DMS153 treated with DMSO at 0.1 percent for 48 hours (cell line): ENCODE measurements at regions not wholly inside any gene's neighbourhood (a gene's known extent, or its start where the extent isn't known, plus 50 kb on each side); places are given as distances from the start of the nearest gene placed in this dataset.
"Not testable (repeated sequence)": the region's sequence is repeated elsewhere in the genome, so short reads cannot be mapped to it uniquely, and the experiment has no call there.

Source experiments
- DNase-seq: peaks from one replicate; lab custom pipeline; 2025; ENCODE audit not compliant: unreplicated experiment; lab: John Stamatoyannopoulos, UW

GRCh38 chr5:174925586-174925985 is 201.2 kb downstream of the MSX2 start:
- DNase-seq: no peak

- no peak for DNase-seq
These were observed 198.6 kb downstream of the MSX2 start for GRCh38 chr5:174922955-174923354.

DNA sequence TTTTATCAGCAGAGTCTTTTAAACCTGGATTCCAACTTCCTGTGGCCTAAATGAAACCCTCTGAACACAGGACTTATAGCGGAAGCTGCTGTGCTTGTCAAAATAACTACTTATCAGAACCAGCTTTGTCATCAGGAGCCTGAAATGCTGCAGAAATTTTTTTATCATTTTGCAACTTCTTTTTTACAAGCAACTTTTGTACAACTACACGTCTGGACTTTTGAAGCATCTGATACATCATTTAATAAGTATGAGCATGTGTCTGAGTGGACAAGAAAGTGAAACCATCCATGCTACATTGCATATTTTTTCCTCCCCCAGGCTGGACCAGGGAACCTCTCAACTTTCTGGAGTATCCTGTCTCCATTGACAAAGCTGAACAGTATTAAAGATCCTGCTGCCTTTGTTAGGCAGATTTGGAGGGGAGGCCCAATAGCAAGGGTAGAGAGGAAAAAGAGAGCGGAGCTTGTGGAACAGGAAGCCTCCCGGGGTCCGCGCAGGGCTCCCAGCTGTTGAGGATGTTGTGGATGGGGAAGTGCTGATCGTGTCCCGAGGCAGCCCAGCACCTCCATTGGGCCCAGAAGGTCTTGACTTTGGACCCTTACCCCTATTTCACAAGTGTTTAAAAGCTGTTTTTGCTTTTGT is 196.6 kb downstream of the MSX2 start:
- no peak for DNase-seq

- DNase-seq: no peak
These were observed 195.0 kb downstream of the MSX2 start for GRCh38 chr5:174919351-174919750.

- no peak for DNase-seq
These were observed 194.3 kb downstream of the MSX2 start for GRCh38 chr5:174918655-174919054.

GRCh38 chr5:174917976-174918554 is 193.7 kb downstream of the MSX2 start:
- no peak for DNase-seq

DNA sequence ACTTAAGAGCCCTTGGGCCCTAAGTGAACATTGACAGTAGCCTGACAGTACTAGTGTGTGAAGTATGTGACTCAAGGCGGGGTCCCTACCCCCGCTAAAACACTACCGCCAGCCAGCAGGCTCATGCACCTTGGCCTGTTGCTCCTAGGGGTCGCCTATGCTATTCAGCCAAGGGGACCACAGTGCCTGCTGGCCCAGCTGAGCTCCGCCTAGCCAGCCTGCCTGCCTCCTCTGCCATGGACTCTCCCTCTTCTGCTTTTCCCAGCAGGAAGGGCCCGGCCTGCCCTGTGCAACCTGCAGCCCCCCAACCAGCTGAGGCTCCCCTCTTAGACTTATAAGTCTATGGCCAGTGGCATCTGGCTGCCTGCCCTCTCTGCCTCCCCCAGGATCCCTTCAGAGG is 193.1 kb downstream of the MSX2 start:
- not testable (repeated sequence) for DNase-seq

- DNase-seq: not testable (repeated sequence)
These were observed 192.5 kb downstream of the MSX2 start for GRCh38 chr5:174916924-174917323.

DNA sequence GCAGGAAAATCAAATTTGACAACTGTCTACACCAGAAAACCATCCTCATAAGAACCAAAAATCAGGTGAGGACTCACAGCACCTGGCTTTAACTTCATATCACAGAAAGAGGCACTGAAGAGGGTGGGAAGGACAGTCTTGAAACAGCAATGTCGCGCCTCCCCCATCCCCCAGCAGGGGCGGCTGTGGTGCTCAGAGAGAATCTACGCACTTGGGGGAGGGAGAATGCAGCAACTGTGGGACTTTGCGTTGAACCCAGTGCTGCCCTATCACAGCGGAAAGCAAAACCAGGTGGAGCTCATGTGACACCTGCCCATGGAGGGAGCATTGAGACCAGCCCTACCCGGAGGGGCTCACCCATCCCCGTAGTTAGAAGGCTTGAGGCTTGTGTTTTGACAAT is 191.8 kb downstream of the MSX2 start:
- no peak for DNase-seq

- DNase-seq: no peak
These were observed 186.7 kb downstream of the MSX2 start for GRCh38 chr5:174911118-174911517.

GRCh38 chr5:174910245-174910737 is 185.9 kb downstream of the MSX2 start:
- DNase-seq: no peak

DNA sequence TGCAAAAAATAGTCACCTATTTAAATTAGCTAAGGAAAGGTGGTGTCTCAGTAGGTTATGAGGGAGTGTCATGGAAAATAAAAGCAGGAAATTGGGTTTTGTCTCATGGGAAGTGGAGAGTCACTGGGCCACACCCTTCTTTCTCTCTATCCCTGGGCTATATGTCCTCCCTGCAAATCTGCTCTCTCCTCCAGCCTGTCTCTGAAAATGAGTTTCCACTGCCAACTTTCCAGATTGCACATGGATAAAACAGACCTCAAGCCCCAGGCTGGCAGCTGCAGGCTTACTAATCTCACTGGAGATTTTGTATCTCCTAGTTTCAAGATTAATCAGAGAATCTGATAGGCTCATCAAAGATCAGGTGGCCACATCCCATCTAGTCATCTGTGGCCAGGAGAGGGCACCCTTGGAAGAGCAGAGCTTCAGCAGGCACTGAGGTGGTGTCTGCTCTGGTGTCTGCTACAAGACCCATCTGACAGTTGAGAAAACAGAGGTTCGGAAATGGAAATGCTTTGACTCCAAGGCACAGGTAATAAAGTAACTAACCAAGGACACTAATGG is 178.9 kb downstream of the MSX2 start:
- DNase-seq: no peak

GRCh38 chr5:174901336-174901735 is 177.0 kb downstream of the MSX2 start:
- no peak for DNase-seq

DNA sequence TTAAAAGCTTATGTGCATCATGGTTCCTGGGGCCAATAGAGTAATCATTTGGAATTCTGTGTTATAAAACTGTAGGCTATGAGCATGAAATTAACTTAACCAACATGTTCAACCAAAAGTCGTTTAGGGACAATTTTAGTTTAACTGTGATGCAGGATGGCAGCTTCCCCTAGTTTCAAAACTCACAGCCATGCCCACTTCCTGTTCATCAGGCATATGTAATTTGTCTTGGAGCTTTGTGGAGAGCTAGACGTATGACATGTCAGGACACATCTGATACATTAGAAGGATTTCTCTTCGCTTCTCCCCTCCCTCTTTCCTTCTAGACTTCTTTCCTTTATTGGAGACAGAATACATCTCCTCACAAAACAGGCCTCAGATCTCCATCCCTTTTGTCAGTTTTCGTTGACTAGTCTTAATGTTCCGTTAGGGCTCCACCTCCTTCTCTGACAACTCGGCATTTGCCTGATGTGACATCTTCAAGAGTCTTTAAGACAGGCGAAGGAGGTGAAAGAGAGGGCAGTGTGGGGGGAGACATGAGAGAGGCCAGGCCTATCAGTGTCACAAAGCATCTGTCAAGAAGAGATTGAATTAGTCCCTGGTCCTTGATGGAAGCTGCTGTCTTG is 176.0 kb downstream of the MSX2 start:
- DNase-seq: no peak

DNA sequence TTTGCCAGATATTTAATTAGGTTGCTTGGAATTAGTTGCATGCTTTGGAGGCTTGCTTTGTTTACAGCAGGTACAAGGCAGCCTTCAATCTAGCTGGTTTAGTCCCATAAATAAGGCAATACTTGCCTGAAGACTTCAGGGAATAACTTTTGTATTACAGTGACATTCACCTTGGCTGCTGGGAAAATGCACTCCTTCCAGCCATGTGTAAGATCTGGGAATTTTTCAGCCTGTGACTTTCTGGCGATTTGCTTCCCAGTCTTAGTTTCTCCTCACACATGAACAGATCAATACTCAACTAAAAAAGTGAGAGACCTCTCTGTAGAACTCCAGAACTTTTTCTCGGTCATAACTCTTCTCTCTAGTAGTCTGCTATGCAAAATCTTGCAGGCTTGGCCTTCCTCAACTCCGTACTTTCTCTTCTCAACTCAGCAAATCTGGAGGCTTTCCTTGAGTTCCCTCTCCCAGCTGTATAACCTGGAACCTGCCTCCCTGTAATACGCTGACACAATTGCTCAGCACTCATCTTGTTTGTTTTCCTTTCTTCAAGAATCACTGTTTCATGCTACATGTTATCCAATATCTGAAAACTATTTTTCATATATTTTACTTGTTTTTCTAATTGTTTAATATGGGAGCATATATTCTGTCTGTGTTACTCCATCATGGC is 173.0 kb downstream of the MSX2 start:
- DNase-seq: no peak

DNA sequence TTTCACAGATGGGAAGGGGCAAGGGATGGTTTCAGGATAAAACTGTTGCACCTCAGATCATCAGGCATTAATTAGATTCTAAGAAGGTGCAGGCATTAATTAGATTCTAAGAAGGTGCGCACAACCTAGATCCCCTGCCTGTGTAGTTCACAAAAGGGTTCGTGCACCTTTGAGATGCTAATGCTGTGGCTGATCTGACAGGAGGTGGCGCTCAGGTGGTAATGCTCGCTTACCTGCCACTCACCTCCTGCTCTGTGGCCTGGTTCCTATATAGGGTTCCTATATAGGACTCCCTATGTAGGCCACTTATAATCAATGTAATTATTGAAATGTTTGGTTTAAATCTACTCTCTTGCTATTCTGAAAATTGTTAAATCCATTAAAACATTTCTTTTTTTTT is 171.0 kb downstream of the MSX2 start:
- no peak for DNase-seq

DNA sequence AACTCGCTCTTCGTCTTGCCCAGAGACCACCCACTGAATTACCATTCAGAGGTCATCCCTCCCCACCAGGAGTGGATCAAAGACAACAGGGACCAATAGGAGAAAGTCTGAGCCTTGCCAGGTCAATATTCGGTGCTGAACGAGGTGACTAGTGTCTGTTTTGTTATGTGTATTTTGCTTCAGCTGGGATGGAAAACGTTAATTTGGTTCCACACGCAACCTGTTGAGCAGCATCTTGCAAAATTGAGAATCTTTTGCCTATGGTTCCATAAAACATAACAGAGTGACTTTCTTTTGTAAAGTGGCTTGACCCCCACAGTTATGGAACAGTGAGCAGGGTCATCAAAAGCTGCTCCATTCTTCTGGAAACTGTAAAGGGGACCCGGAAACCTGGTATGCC is 168.4 kb downstream of the MSX2 start:
- DNase-seq: no peak

DNA sequence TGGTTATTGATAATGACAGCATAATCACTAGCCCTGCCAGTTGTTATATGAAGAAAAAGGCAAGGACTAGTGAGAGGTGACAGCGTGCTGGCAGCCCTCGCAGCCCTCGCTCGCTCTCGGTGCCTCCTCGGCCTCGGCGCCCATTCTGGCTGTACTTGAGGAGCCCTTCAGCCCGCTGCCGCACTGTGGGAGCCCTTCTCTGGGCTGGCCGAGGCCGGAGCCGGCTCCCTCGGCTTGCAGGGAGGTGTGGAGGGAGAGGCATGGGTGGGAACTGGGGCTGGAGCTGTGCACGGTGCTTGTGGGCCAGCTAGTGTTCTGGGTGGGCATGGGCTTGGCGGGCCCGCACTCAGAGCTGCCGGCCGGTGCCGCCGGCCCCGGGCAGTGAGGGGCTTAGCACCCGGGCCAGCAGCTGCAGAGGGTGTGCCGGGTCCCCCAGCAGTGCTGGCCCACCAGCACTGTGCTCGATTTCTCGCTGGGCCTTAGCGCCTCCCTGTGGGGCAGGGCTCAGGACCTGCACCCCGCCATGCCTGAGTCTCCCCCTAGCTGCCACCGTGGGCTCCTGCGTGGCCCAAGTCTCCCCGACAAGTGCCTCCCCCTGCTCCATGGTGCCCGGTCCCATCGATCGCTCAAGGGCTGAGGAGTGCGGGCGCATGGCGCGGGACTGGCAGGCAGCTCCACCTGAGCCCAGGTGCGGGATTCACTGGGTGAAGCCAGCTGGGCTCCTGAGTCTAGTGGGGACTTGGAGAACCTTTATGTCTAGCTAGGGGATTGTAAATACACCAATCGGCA is 156.2 kb downstream of the MSX2 start:
- DNase-seq: not testable (repeated sequence)

DNA sequence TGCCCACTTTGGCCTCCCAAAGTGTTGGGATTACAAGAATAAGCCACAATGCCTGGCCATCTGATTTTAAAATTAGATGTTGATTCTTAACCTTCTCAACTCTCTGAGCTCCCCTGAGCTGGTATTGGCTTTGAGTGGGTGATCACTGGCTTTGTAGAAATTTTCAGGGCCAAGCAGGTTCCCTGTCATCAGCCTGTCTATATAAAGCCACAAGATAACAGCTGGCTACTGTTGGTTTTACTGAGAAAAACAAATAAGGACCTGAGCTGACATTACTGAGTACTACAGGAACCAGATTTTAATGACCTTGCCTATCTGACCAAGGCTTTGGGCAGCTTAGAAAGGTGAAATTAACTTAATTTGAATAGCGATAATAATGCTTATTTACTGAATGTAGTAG is 153.6 kb downstream of the MSX2 start:
- DNase-seq: no peak

DNA sequence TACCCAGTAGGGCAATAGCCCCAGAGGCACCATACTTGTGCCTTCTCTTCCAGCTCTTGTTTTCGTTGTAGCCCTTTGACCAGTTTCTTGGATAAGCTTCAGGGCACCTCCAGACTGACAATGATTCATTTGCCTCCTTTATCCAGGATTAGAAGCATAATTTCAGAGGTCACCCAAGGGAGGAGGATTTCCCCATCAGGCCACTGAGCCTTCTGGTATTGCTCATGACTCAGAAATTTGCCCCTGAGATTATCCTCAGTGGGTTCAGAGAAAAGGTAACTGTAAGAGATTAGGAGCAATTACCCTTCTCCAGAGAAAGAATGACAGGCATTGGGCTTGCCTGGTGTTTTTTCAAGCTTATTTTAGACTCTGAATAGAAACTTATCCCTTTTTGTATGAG is 147.9 kb downstream of the MSX2 start:
- no peak for DNase-seq

DNA sequence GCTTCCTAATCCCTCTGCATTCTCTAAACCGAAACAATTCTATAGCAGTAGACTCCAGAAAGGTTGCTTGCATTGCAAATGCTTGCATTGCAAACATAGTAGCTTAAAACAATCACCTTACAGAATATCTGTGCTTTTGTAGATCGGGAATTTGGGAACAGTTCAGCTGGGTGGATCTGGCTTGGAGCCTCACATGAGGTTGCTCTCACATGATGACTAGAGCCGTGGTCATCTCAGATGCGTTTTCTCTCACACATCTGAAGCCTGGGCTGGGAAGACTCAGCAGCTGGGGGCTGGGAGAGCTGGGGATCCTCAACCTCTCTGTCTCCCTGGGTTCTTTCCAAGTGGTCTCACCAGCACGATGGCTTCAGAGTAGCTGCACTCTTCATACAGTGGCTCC is 127.8 kb downstream of the MSX2 start:
- no peak for DNase-seq
